Liver (tissue), 8 donors: ENCODE measurements at regions not wholly inside any gene's neighbourhood (a gene's known extent, or its start where the extent isn't known, plus 50 kb on each side); places are given as distances from the start of the nearest gene placed in this dataset.

Experiments used
- DNase-seq: peaks from one replicate; pipeline ENCODE4 v3.0.0-alpha.2; 2017; ENCODE audit warnings: low spot score
- H3K27ac ChIP-seq, 2 donors: one replicate each; pipeline ENCODE4 v1.7.0; 2013; ENCODE audit warnings: inconsistent platforms in 2 of 2, low read length in 2 of 2, control low read depth in 1 of 2, low read depth in 1 of 2, mild to moderate bottlenecking in 1 of 2
- H3K27me3 ChIP-seq, 4 donors: one replicate each; pipeline versions ENCODE4 v1.6.1 to v1.7.0; 2013; ENCODE audit warnings: low read length in 3 of 4, inconsistent platforms in 1 of 4, mild to moderate bottlenecking in 1 of 4, moderate library complexity in 1 of 4; ENCODE audit not compliant: control insufficient read depth in 4 of 4, insufficient read depth in 4 of 4
- H3K36me3 ChIP-seq, 4 donors: one replicate each; pipeline versions ENCODE4 v1.6.1 to v1.7.0; 2013; ENCODE audit warnings: low read length in 3 of 4, mild to moderate bottlenecking in 3 of 4, low read depth in 1 of 4, moderate library complexity in 1 of 4; ENCODE audit not compliant: control insufficient read depth in 4 of 4, insufficient read depth in 3 of 4
- H3K4me1 ChIP-seq, 4 donors: one replicate each; pipeline versions ENCODE4 v1.6.1 to v1.7.0; 2013; ENCODE audit warnings: low read length in 3 of 4, mild to moderate bottlenecking in 3 of 4, moderate library complexity in 1 of 4; ENCODE audit not compliant: control insufficient read depth in 4 of 4, insufficient read depth in 4 of 4
- H3K4me3 ChIP-seq, 3 donors: one replicate each; pipeline versions ENCODE4 v1.6.1 to v1.7.0; 2013; ENCODE audit warnings: low read length in 3 of 3, control low read depth in 1 of 3, low read depth in 1 of 3, mild to moderate bottlenecking in 1 of 3
- H3K9ac ChIP-seq, 2 donors: one replicate each; pipeline ENCODE4 v1.7.0; 2013; ENCODE audit warnings: low read length in 2 of 2, mild to moderate bottlenecking in 2 of 2, moderate library complexity in 2 of 2, control low read depth in 1 of 2, low read depth in 1 of 2
- H3K9me3 ChIP-seq, 4 donors: one replicate each; pipeline versions ENCODE4 v1.6.1 to v1.7.0; 2013; ENCODE audit warnings: low read length in 3 of 4; ENCODE audit not compliant: control insufficient read depth in 4 of 4
- EGR1 ChIP-seq, 2 donors: IDR thresholded peaks; 2 replicates each; pipeline ENCODE4 v1.6.1; 2016 to 2018; ENCODE audit warnings: antibody characterized with exemption in 2 of 2, low read depth in 2 of 2
- FOXA1 ChIP-seq: IDR thresholded peaks from 2 replicates; pipeline ENCODE4 v1.6.1; 2016; ENCODE audit warnings: antibody characterized with exemption
- FOXA2 ChIP-seq: IDR thresholded peaks from 2 replicates; pipeline ENCODE4 v1.6.1; 2016; ENCODE audit warnings: antibody characterized with exemption
- GABPA ChIP-seq, 2 donors: IDR thresholded peaks in 1 of 2; conservative IDR thresholded peaks in 1 of 2; 2 replicates each; pipeline ENCODE4 v1.6.1; 2016; ENCODE audit warnings: antibody characterized with exemption in 2 of 2, mild to moderate bottlenecking in 1 of 2, moderate library complexity in 1 of 2
- HNF4A ChIP-seq, 2 donors: conservative IDR thresholded peaks; 2 replicates each; pipeline ENCODE4 v1.6.1; 2016; ENCODE audit warnings: antibody characterized with exemption in 2 of 2, mild to moderate bottlenecking in 2 of 2
- HNF4G ChIP-seq: IDR thresholded peaks from 2 replicates; pipeline ENCODE4 v1.6.1; 2016; ENCODE audit warnings: antibody characterized with exemption
- JUND ChIP-seq, 2 donors: IDR thresholded peaks; 2 replicates each; pipeline ENCODE4 v1.6.1; 2016; ENCODE audit warnings: antibody characterized with exemption in 2 of 2
- NR2F2 ChIP-seq: IDR thresholded peaks from 2 replicates; pipeline ENCODE4 v1.6.1; 2016; ENCODE audit warnings: antibody characterized with exemption
- RAD21 ChIP-seq, 2 donors: IDR thresholded peaks; 2 replicates each; pipeline ENCODE4 v1.6.1; 2016; ENCODE audit warnings: antibody characterized with exemption in 2 of 2, mild to moderate bottlenecking in 2 of 2
- RXRA ChIP-seq, 2 donors: IDR thresholded peaks; 2 replicates each; pipeline ENCODE4 v1.6.1; 2017 to 2018; ENCODE audit warnings: antibody characterized with exemption in 2 of 2, mild to moderate bottlenecking in 1 of 2
- SP1 ChIP-seq: IDR thresholded peaks from 2 replicates; pipeline ENCODE4 v1.6.1; 2018; ENCODE audit warnings: antibody characterized with exemption, mild to moderate bottlenecking
- TAF1 ChIP-seq: conservative IDR thresholded peaks from 2 replicates; pipeline ENCODE4 v1.6.1; 2016; ENCODE audit warnings: antibody characterized with exemption, mild to moderate bottlenecking
- YY1 ChIP-seq: IDR thresholded peaks from 2 replicates; pipeline ENCODE4 v1.6.1; 2016; ENCODE audit warnings: antibody characterized with exemption, mild to moderate bottlenecking
- WGBS: extraction: QIAGEN DNeasy Blood & Tissue Kit; methylation state at CpG from one replicate; pipeline ENCODE4 v1.1.7; 2013; 5-methylcytosine and 5-hydroxymethylcytosine counted together
- TF ChIP-seq, protein P1 (sequence below): IDR thresholded peaks from 2 replicates; pipeline ENCODE4 v1.6.1; 2016; ENCODE audit warnings: antibody characterized with exemption
- TF ChIP-seq, protein P2 (sequence below): IDR thresholded peaks from 2 replicates; pipeline ENCODE4 v1.6.1; 2016; ENCODE audit warnings: antibody characterized with exemption
- TF ChIP-seq, protein P3 (sequence below): fragments of 150-350 bp; IDR thresholded peaks from 2 replicates; pipeline ENCODE4 v1.5.1; 2017; ENCODE audit warnings: improper control_type of control experiment, low read depth, low read length; ENCODE audit not compliant: missing input control
- TF ChIP-seq, protein P4 (sequence below): IDR thresholded peaks from 2 replicates; pipeline ENCODE4 v1.6.1; 2016; ENCODE audit warnings: antibody characterized with exemption
- donor health status: healthy.
- donor health status: healthy.
- donor health status: healthy.
- donor health status: healthy.
- donor health status: healthy.

DNA sequence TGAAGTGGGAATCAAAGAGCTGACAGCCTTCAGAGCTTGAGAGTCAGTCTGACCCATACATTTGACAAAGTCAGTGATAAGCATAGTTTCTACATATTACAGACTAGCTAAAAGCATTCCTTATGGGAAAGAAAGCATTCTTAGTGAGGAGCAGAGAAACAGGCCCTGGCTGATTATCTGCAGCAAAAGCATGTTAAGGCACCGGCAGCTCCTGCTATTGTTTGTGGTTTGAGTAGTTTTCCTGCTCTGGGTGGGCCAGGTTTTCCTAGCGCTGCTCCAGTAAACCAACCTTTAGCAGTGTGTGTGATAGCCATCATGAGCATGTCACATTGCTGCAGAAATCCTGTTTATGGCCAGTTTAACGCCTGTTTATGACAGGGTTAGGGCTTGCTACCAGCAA, 51.6 kb upstream of the WDR1 start:
- no peak overlapping the region for H3K9ac ChIP-seq
- no peak overlapping the region for H3K27ac ChIP-seq
- no peaks in the 10 kb centered on the region for H3K27me3 ChIP-seq
- H3K36me3 ChIP-seq = no peaks in the 10 kb centered on the region
- 66% methylated on average over 3 of the region's 3 CpGs for WGBS
- TF ChIP-seq, protein P1, sequence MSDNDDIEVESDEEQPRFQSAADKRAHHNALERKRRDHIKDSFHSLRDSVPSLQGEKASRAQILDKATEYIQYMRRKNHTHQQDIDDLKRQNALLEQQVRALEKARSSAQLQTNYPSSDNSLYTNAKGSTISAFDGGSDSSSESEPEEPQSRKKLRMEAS = no peak
- TF ChIP-seq YY1 = no peak
- TF ChIP-seq TAF1 = no peak
- TF ChIP-seq, protein P2, sequence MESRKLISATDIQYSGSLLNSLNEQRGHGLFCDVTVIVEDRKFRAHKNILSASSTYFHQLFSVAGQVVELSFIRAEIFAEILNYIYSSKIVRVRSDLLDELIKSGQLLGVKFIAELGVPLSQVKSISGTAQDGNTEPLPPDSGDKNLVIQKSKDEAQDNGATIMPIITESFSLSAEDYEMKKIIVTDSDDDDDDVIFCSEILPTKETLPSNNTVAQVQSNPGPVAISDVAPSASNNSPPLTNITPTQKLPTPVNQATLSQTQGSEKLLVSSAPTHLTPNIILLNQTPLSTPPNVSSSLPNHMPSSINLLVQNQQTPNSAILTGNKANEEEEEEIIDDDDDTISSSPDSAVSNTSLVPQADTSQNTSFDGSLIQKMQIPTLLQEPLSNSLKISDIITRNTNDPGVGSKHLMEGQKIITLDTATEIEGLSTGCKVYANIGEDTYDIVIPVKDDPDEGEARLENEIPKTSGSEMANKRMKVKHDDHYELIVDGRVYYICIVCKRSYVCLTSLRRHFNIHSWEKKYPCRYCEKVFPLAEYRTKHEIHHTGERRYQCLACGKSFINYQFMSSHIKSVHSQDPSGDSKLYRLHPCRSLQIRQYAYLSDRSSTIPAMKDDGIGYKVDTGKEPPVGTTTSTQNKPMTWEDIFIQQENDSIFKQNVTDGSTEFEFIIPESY = no peak
- TF ChIP-seq HNF4A (conservative IDR thresholded peaks at IDR 0.05) = no peak
- TF ChIP-seq RXRA (IDR thresholded peaks at IDR 0.05) = no peak
- TF ChIP-seq GABPA (IDR thresholded peaks at IDR 0.05 in 1 of 2, conservative IDR thresholded peaks at IDR 0.05 in 1 of 2) = no peak
- TF ChIP-seq SP1 = no peak
- TF ChIP-seq, protein P3, sequence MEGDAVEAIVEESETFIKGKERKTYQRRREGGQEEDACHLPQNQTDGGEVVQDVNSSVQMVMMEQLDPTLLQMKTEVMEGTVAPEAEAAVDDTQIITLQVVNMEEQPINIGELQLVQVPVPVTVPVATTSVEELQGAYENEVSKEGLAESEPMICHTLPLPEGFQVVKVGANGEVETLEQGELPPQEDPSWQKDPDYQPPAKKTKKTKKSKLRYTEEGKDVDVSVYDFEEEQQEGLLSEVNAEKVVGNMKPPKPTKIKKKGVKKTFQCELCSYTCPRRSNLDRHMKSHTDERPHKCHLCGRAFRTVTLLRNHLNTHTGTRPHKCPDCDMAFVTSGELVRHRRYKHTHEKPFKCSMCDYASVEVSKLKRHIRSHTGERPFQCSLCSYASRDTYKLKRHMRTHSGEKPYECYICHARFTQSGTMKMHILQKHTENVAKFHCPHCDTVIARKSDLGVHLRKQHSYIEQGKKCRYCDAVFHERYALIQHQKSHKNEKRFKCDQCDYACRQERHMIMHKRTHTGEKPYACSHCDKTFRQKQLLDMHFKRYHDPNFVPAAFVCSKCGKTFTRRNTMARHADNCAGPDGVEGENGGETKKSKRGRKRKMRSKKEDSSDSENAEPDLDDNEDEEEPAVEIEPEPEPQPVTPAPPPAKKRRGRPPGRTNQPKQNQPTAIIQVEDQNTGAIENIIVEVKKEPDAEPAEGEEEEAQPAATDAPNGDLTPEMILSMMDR = no peak
- no peak for TF ChIP-seq FOXA1
- no peak for TF ChIP-seq NR2F2
- TF ChIP-seq EGR1 (IDR thresholded peaks at IDR 0.05; ENCODE audit: low read depth in 2 of 2) = no peak
- no peak for TF ChIP-seq RAD21 (IDR thresholded peaks at IDR 0.05)
- H3K9me3 ChIP-seq = no peaks in the 10 kb centered on the region
- no peak for DNase-seq
- H3K4me1 ChIP-seq = peaks cover 2 to 14% (median 5%) of the 10 kb centered on the region in 4 donors
- H3K4me3 ChIP-seq = no peak overlapping the region

DNA sequence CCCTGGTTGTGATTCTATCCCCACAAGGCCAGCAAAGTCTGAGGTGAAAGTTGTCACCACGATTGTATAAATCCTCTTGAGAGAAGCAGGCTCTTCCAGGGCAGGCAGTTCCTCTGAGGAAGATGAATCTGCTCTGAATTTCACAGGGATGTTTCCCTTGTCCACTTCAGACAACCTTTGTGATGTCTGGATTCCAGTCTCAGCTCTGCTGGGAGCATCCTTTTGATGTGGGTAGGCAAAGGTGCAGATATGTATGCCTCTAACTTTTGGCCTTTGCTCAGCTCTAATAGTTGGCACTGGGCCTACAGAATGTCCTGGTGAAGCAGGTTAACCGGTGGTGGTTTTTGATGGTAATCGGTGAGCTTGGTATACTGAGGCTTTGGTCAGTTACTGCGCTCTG, 50.6 kb upstream of the WDR1 start:
- Histone ChIP-seq H3K9ac (no peak overlapping the region), H3K27me3 (no peaks in the 10 kb centered on the region), H3K4me3 (no peak overlapping the region), H3K27ac (no peak overlapping the region), H3K36me3 (no peaks in the 10 kb centered on the region), H3K4me1 (peaks cover 2 to 24% (median 11%) of the 10 kb centered on the region in 4 donors), H3K9me3 (no peaks in the 10 kb centered on the region)
- DNase-seq = no peak
- TF ChIP-seq RAD21 (IDR thresholded peaks at IDR 0.05) (no peak), TAF1 (no peak), HNF4A (conservative IDR thresholded peaks at IDR 0.05) (no peak), FOXA2 (no peak), NR2F2 (no peak), JUND (IDR thresholded peaks at IDR 0.05) (no peak), RXRA (IDR thresholded peaks at IDR 0.05) (no peak), EGR1 (IDR thresholded peaks at IDR 0.05; ENCODE audit: low read depth in 2 of 2) (no peak), HNF4G (no peak), YY1 (no peak)
- TF ChIP-seq, protein P1 = no peak
- TF ChIP-seq, protein P3 = no peak
- TF ChIP-seq, protein P2 = no peak
- TF ChIP-seq, protein P4, sequence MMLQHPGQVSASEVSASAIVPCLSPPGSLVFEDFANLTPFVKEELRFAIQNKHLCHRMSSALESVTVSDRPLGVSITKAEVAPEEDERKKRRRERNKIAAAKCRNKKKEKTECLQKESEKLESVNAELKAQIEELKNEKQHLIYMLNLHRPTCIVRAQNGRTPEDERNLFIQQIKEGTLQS = no peak
- 66% methylated on average over 4 of the region's 4 CpGs for WGBS
